ENCODE measurements at regions not wholly inside any gene's neighbourhood (a gene's known extent, or its start where the extent isn't known, plus 50 kb on each side); places are given as distances from the start of the nearest gene placed in this dataset.

DNA sequence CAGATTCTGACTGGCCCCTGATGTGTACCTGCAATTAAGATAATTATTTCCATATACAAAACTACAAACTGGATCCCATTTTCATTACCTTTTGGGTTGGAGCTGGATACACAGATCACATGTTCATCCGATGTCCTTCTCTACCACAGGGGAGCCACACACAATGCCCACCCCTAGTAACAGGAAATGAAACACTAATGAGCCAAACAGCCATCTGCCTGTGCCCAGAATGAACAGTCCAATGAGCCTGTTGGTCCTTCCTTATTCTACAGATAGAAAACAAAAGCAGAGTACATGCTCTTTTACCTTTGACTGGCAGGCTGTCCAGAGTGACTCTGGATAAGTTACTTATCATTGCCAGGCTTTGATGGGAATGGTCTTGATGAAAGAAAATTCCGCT, 68.6 kb downstream of the SIPA1L2 start:
- no peak for TF ChIP-seq FOXK2 (IDR thresholded peaks at IDR 0.05)
- TF ChIP-seq TARDBP (IDR thresholded peaks at IDR 0.05) = no peak
- TF ChIP-seq, protein P1, sequence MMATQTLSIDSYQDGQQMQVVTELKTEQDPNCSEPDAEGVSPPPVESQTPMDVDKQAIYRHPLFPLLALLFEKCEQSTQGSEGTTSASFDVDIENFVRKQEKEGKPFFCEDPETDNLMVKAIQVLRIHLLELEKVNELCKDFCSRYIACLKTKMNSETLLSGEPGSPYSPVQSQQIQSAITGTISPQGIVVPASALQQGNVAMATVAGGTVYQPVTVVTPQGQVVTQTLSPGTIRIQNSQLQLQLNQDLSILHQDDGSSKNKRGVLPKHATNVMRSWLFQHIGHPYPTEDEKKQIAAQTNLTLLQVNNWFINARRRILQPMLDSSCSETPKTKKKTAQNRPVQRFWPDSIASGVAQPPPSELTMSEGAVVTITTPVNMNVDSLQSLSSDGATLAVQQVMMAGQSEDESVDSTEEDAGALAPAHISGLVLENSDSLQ (IDR thresholded peaks at IDR 0.05) = no peak
- no peak for TF ChIP-seq L3MBTL2 (conservative IDR thresholded peaks at IDR 0.05)
